HCT116 (cell line): ENCODE measurements at regions not wholly inside any gene's neighbourhood (a gene's known extent, or its start where the extent isn't known, plus 50 kb on each side); places are given as distances from the start of the nearest gene placed in this dataset.

Experiments
- ATAC-seq: fragments of 200-7000 bp; cut with Tn5 transposase; 2 replicates; pipeline ENCODE4 v1.9.1; 2020; ENCODE audit warnings: mild to moderate bottlenecking, moderate library complexity
- BruUV-seq: library from RNA; stranded (reverse); fragments of 400-500 nt; replicated peaks from 2 replicates; lab custom pipeline; 2021; lab: Mats Ljungman, UMichigan
- CTCF ChIA-PET: fragments of 300-600 bp; sonication (Branson Sonifier 250); formaldehyde crosslinking; loops from one replicate; lab custom pipeline; 2021; ENCODE audit warnings: antibody characterized with exemption; lab: Charles Lee
- POLR2A ChIA-PET: fragments of 300-600, 350-600 bp; sonication (Branson Sonifier 250); formaldehyde crosslinking; loops from one replicate; lab custom pipeline; 2021; ENCODE audit warnings: antibody characterized with exemption; lab: Charles Lee
- RAD21 ChIA-PET, 2 experiments: fragments of 300-600 bp; sonication (Branson Sonifier 250); formaldehyde crosslinking; loops; one replicate each; lab custom pipeline; 2023; ENCODE audit warnings: low total read pairs in 2 of 2; ENCODE audit not compliant: uncharacterized antibody in 2 of 2, unreplicated experiment in 2 of 2, low non-redundant PET in 1 of 2; lab: Charles Lee
- DNase-seq: peaks from one replicate; pipeline ENCODE4 v3.0.0-alpha.2; 2010; ENCODE audit warnings: low read depth, low spot score
- H2AFZ ChIP-seq: fragments of 200-600 bp; shearing (Covaris generic), sonication (generic); 2 replicates; pipeline ENCODE4 v1.6.1; 2017; ENCODE audit warnings: low read depth, mixed run types, mixed read lengths, antibody characterized with exemption, low read length; ENCODE audit not compliant: poor library complexity, severe bottlenecking
- H3K27ac ChIP-seq: 2 replicates; pipeline ENCODE4 v1.5.1; 2012; ENCODE audit warnings: low read depth, low read length
- H3K27me3 ChIP-seq: fragments of 200-600 bp; sonication (generic); 2 replicates; pipeline ENCODE4 v1.6.1; 2016; ENCODE audit warnings: mixed run types, low read length, mixed read lengths; ENCODE audit not compliant: insufficient read depth
- H3K36me3 ChIP-seq, 2 experiments: fragments of 200-500 bp in 1 of 2; fragments of 200-600 bp in 1 of 2; sonication (Bioruptor generic) in 1 of 2; sonication (generic) in 1 of 2; 2 replicates each; pipeline versions ENCODE4 v1.5.1 to v1.6.1; 2014 to 2016; ENCODE audit warnings: low read length in 2 of 2, inconsistent platforms in 1 of 2, mixed read lengths in 1 of 2, mixed run types in 1 of 2; ENCODE audit not compliant: insufficient read depth in 2 of 2, control insufficient read depth in 1 of 2
- H3K4me1 ChIP-seq, 2 experiments: fragments of 200-600 bp in 1 of 2; sonication (generic) in 1 of 2; 2 replicates each; pipeline versions ENCODE4 v1.5.1 to v1.6.1; 2012 to 2017; ENCODE audit warnings: low read length in 2 of 2, inconsistent platforms in 1 of 2, mild to moderate bottlenecking in 1 of 2, mixed read lengths in 1 of 2, mixed run types in 1 of 2, moderate library complexity in 1 of 2; ENCODE audit not compliant: insufficient read depth in 2 of 2, control insufficient read depth in 1 of 2
- H3K4me2 ChIP-seq: fragments of 200-600 bp; sonication (generic); 2 replicates; pipeline ENCODE4 v1.6.1; 2017; ENCODE audit warnings: mixed run types, low read length, mixed read lengths
- H3K4me3 ChIP-seq, 2 experiments: fragments of 200-600 bp in 1 of 2; sonication (generic) in 1 of 2; replicated peaks in 1 of 2; 2 replicates each; pipeline ENCODE4 v1.5.1; 2011 to 2016; ENCODE audit warnings: low read length in 2 of 2, control low read depth in 1 of 2, low read depth in 1 of 2, mild to moderate bottlenecking in 1 of 2, mixed read lengths in 1 of 2, mixed run types in 1 of 2
- H3K79me2 ChIP-seq: fragments of 200-600 bp; sonication (generic); 2 replicates; pipeline ENCODE4 v1.6.1; 2017; ENCODE audit warnings: mild to moderate bottlenecking, mixed run types, low read length, moderate library complexity, mixed read lengths; ENCODE audit not compliant: insufficient read depth
- H3K9ac ChIP-seq: fragments of 200-600 bp; sonication (generic); 2 replicates; pipeline ENCODE4 v1.6.1; 2016; ENCODE audit warnings: low read length, mixed read lengths
- H3K9me2 ChIP-seq: fragments of 200-600 bp; sonication (generic), shearing (Covaris generic); 2 replicates; pipeline ENCODE4 v1.6.1; 2017; ENCODE audit warnings: mixed run types, mild to moderate bottlenecking, moderate library complexity; ENCODE audit not compliant: insufficient read depth
- H3K9me3 ChIP-seq, 2 experiments: fragments of 200-500 bp in 1 of 2; fragments of 200-600 bp in 1 of 2; sonication (Bioruptor generic) in 1 of 2; sonication (generic) in 1 of 2; 2 replicates each; pipeline ENCODE4 v1.6.1; 2014 to 2017; ENCODE audit warnings: low read length in 2 of 2, mixed read lengths in 2 of 2, inconsistent platforms in 1 of 2, low read depth in 1 of 2, mild to moderate bottlenecking in 1 of 2, mixed run types in 1 of 2, moderate library complexity in 1 of 2; ENCODE audit not compliant: control insufficient read depth in 1 of 2, insufficient read depth in 1 of 2
- H4K20me1 ChIP-seq: fragments of 200-600 bp; sonication (generic), shearing (Covaris generic); 2 replicates; pipeline ENCODE4 v1.6.1; 2017; ENCODE audit warnings: mixed run types, mild to moderate bottlenecking, moderate library complexity; ENCODE audit not compliant: insufficient read depth
- CBX3 ChIP-seq: IDR thresholded peaks from 2 replicates; pipeline ENCODE4 v1.6.1; 2012; ENCODE audit warnings: low read depth
- CEBPB ChIP-seq: IDR thresholded peaks from 2 replicates; pipeline ENCODE4 v1.6.1; 2012; ENCODE audit warnings: low read depth
- ELF1 ChIP-seq: IDR thresholded peaks from 2 replicates; pipeline ENCODE4 v1.6.1; 2012; ENCODE audit warnings: low read depth, borderline replicate concordance
- EZH2 ChIP-seq: fragments of 200-600 bp; sonication (generic); IDR thresholded peaks from 2 replicates; pipeline ENCODE4 v1.6.1; 2017; ENCODE audit warnings: antibody characterized with exemption, mixed run types
- FOSL1 ChIP-seq: IDR thresholded peaks from 2 replicates; pipeline ENCODE4 v1.6.1; 2012; ENCODE audit warnings: low read depth
- JUND ChIP-seq: IDR thresholded peaks from 2 replicates; pipeline ENCODE4 v1.6.1; 2012
- POLR2A ChIP-seq: IDR thresholded peaks from 2 replicates; pipeline ENCODE4 v1.7.0; 2011; ENCODE audit warnings: borderline replicate concordance; ENCODE audit not compliant: insufficient read depth, insufficient read length; ENCODE audit errors: extremely low read depth
- RAD21 ChIP-seq: IDR thresholded peaks from 2 replicates; pipeline ENCODE4 v1.6.1; 2012; ENCODE audit warnings: low read depth, mild to moderate bottlenecking
- SIN3A ChIP-seq: IDR thresholded peaks from 2 replicates; pipeline ENCODE4 v1.6.1; 2012; ENCODE audit warnings: low read depth
- SRF ChIP-seq: IDR thresholded peaks from 2 replicates; pipeline ENCODE4 v1.6.1; 2012; ENCODE audit warnings: low read depth
- ZFX ChIP-seq: fragments of 450-650 bp; IDR thresholded peaks from 2 replicates; pipeline ENCODE4 v1.6.1; 2017
- intact Hi-C: fragments of 100-400 bp; cut with micrococcal nuclease; formaldehyde crosslinking; loops from 2 replicates; pipeline ENCODE4 v1.10.0; 2022
- TF ChIP-seq, protein P1 (sequence below): IDR thresholded peaks from 2 replicates; pipeline ENCODE4 v1.6.1; 2012
- TF ChIP-seq, protein P2 (sequence below): IDR thresholded peaks from 2 replicates; pipeline ENCODE4 v1.6.1; 2012
- TF ChIP-seq, protein P3 (sequence below), 3 experiments: fragments of 200-600 bp in 1 of 3; sonication (generic) in 1 of 3; IDR thresholded peaks in 2 of 3; conservative IDR thresholded peaks in 1 of 3; 2 replicates each; pipeline ENCODE4 v1.5.1; 2012 to 2017; ENCODE audit warnings: low read depth in 2 of 3, low read length in 2 of 3, antibody characterized with exemption in 1 of 3, borderline replicate concordance in 1 of 3, control low read depth in 1 of 3, mild to moderate bottlenecking in 1 of 3, mixed read lengths in 1 of 3, mixed run types in 1 of 3, moderate library complexity in 1 of 3; ENCODE audit not compliant: insufficient read depth in 1 of 3

DNA sequence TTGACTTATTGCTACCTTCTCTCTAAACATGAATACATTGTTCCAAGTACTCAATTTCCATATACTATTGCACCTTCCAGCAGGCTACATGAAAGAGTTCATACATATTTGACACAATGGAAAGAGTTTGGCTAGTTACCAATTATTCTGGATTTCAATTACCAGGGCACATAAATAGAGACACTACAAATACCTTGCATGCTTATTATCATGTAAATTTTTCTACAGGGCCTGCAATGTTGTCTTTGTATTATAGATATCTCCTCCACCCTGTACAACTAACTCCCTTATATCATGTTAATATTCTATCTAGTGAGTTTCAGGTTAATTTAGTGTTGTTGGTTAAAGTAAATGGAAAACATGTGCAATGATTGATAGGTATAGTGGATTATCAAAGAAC, 540.7 kb upstream of the SLITRK5 start:
- H4K20me1 ChIP-seq, result no peaks in the 10 kb centered on the region
- H3K9ac ChIP-seq, result no peak overlapping the region
- no peaks in the 10 kb centered on the region for H3K4me1 ChIP-seq
- ATAC-seq (no peak), DNase-seq (no peak)
- RAD21 ChIA-PET, result no interaction called here
- H2AFZ ChIP-seq, result no peak overlapping the region
- no peaks in the 10 kb centered on the region for H3K9me2 ChIP-seq
- no peak overlapping the region for H3K4me2 ChIP-seq
- no peak overlapping the region for H3K27ac ChIP-seq
- no peaks in the 10 kb centered on the region for H3K36me3 ChIP-seq
- no peaks in the 10 kb centered on the region for H3K79me2 ChIP-seq
- no peak for TF ChIP-seq ZFX
- TF ChIP-seq, protein P1, sequence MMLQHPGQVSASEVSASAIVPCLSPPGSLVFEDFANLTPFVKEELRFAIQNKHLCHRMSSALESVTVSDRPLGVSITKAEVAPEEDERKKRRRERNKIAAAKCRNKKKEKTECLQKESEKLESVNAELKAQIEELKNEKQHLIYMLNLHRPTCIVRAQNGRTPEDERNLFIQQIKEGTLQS, result no peak
- no peak for TF ChIP-seq EZH2
- TF ChIP-seq RAD21, result no peak
- TF ChIP-seq, protein P2, sequence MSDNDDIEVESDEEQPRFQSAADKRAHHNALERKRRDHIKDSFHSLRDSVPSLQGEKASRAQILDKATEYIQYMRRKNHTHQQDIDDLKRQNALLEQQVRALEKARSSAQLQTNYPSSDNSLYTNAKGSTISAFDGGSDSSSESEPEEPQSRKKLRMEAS, result no peak
- TF ChIP-seq SIN3A, result no peak
- no peak for TF ChIP-seq JUND
- TF ChIP-seq ELF1, result no peak
- POLR2A ChIA-PET, result no interaction called here
- CTCF ChIA-PET, result no interaction called here
- H3K27me3 ChIP-seq, result no peaks in the 10 kb centered on the region
- no peaks in the 10 kb centered on the region for H3K9me3 ChIP-seq
- no peak overlapping the region for H3K4me3 ChIP-seq
- intact Hi-C loops, result no loop called here
- BruUV-seq, result no TSS peak

DNA sequence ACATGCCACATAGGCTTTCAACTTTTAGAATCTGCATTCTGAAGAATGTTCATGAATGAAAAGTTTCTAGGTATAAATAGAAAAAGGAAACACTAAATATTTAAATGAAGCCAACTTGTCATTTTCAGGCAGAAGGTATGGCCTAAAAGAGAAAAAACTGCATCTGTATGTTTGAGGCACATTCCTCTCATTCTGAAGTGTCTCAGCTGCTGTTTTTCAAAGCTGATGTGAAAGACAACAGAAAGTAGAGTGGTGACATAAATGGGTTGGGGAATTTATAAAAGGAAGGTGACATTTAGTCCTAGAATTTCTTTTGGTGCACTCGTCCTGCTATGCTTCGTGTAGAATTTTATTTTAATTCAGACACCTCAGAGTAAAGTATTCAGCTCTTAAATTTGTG, 539.6 kb upstream of the SLITRK5 start:
- H3K27ac ChIP-seq, result no peak overlapping the region
- no peak for DNase-seq
- H3K9me2 ChIP-seq, result no peaks in the 10 kb centered on the region
- TF ChIP-seq SIN3A (no peak), JUND (no peak), CBX3 (no peak), EZH2 (no peak), SRF (no peak), RAD21 (no peak), POLR2A (no peak), CEBPB (no peak), FOSL1 (no peak)
- TF ChIP-seq, protein P1, result no peak
- TF ChIP-seq, protein P3, sequence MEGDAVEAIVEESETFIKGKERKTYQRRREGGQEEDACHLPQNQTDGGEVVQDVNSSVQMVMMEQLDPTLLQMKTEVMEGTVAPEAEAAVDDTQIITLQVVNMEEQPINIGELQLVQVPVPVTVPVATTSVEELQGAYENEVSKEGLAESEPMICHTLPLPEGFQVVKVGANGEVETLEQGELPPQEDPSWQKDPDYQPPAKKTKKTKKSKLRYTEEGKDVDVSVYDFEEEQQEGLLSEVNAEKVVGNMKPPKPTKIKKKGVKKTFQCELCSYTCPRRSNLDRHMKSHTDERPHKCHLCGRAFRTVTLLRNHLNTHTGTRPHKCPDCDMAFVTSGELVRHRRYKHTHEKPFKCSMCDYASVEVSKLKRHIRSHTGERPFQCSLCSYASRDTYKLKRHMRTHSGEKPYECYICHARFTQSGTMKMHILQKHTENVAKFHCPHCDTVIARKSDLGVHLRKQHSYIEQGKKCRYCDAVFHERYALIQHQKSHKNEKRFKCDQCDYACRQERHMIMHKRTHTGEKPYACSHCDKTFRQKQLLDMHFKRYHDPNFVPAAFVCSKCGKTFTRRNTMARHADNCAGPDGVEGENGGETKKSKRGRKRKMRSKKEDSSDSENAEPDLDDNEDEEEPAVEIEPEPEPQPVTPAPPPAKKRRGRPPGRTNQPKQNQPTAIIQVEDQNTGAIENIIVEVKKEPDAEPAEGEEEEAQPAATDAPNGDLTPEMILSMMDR (IDR thresholded peaks at IDR 0.05 in 2 of 3, conservative IDR thresholded peaks at IDR 0.05 in 1 of 3; ENCODE audit: borderline replicate concordance in 1 of 3, insufficient read depth in 1 of 3, low read depth in 2 of 3, low read length in 2 of 3), result no peak
- CTCF ChIA-PET, result no interaction called here
- no TSS peak for BruUV-seq
- no peak overlapping the region for H2AFZ ChIP-seq
- intact Hi-C loops, result no loop called here
- RAD21 ChIA-PET, result no interaction called here
- no peak overlapping the region for H3K4me2 ChIP-seq
- no peaks in the 10 kb centered on the region for H3K9me3 ChIP-seq
- no peak for ATAC-seq
- POLR2A ChIA-PET, result no interaction called here
- no peaks in the 10 kb centered on the region for H4K20me1 ChIP-seq
- no peaks in the 10 kb centered on the region for H3K36me3 ChIP-seq
- no peak overlapping the region for H3K9ac ChIP-seq
- H3K27me3 ChIP-seq, result no peaks in the 10 kb centered on the region
- no peaks in the 10 kb centered on the region for H3K4me1 ChIP-seq
- no peaks in the 10 kb centered on the region for H3K79me2 ChIP-seq
- H3K4me3 ChIP-seq, result no peak overlapping the region
